GM13977 (cell line): ENCODE measurements at regions not wholly inside any gene's neighbourhood (a gene's known extent, or its start where the extent isn't known, plus 50 kb on each side); places are given as distances from the start of the nearest gene placed in this dataset.

Experiments
- DNase-seq: peaks from one replicate; pipeline ENCODE4 v3.0.0; 2012; ENCODE audit warnings: low spot score
- CTCF ChIP-seq: IDR thresholded peaks from 2 replicates; pipeline ENCODE4 v1.5.1; 2012; ENCODE audit warnings: mild to moderate bottlenecking, control low read depth; ENCODE audit not compliant: insufficient read depth; ENCODE audit errors: extremely low read depth, missing control alignments
- in situ Hi-C: fragments of 300-500 bp; cut with MboI; formaldehyde crosslinking; loops from one replicate; pipeline ENCODE4 v1.12.0; 2022; ENCODE audit warnings: low sequenced_read_pairs, low pct_unique_long_range_greater_than_20kb, mixed read lengths, inconsistent platforms; ENCODE audit not compliant: unreplicated experiment

DNA sequence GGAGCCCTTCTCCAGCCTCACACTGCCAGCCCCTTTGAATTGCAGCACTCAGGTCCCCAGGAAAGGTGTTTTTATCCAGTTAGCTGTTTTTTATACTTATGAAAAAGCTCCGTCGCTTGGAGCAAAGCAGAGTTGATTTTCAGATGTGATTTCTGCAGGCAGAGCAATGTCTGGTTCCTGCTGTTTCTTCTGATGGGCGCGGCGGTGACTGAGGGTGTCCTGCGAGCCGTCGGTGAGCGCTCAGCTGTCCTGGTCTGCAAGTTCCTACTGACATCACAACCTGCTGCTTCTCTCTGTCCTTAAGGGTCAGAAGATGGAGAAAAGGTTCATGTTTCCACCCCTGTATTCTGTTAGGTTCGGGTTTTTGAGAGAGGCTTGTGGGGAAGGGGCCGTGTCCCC is 109.6 kb upstream of the FAM20C start:
- no peak for TF ChIP-seq CTCF
- no peak for DNase-seq
- in situ Hi-C loops: no loop called here

DNA sequence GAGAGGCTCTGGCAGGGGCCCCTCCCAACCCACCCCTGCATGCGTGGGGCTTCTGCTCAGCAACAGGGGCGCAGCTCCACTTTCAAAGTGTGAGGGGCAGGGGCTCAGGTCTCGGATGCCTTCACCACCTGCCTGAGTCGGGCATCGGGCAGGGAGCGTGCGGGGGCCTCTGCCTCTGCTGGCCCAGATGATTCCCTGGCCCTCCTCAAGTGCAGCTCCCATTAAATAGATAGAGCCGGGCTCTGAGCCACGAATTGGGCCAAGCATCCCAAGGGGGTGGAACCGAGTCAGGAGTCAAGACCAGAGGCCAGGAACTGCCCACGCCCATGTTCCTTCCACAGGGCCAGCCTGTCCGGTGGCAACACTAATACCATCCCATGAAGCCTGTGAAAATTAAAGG is 108.9 kb upstream of the FAM20C start:
- in situ Hi-C loops: no loop called here
- DNase-seq: no peak
- TF ChIP-seq CTCF: no peak

DNA sequence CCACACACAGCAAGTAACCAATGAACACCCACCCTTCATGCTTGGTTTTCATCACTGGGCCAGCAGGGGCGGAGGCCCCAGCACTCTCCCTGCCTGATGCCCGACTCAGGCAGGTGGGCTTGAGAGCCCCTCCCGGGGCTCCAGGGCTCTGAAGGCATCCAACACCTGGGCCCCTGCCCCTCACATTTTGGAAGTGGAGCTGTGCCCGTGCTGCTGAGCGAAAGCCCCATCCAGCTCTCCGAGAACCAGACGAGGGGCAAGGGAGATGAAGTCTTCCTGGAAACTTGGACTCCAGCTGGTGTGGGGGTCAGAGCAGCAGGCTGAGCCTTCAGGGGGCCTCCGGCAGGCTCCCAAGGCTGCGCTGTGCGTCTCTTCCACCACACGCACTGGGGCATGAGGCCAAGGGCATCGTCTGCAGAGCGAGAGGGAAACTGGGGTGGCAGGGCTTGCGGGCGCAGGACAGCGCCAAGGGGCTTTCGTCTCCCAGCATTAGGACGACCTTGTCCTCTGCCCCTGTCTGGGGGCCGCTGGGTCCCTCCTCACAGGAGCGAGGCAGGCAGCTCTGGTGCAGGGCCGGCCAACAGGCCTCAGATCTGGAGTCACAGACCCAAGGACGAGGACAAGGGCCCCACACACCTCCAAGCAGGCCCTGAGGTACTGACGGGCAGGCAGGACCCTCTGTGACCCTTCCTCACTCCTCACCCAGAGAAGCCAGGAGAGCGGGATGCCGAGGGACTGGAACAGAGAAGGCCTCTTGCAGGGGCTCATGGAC is 108.3 kb upstream of the FAM20C start:
- peak; percentile 15 for DNase-seq
- no peak for TF ChIP-seq CTCF
- in situ Hi-C loops: no loop called here

DNA sequence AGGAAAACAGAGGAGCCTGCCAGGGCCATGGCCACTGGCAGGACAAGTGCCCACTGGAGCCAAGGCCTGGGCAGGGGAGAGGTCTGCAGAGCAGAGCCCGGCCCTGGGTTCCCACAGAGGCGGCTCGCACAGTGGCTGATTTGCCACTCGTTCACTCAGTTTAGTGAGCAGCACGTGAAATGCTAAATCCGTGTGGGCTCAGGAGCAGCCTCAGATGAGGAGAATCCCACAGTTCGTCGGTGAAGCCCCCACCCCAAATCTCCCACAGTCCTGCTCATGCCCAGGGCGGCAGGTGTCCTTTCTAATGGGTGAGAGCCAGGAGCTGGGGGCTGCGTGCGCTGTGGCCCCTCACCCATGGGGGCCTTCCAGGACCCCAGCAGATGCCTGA is 107.7 kb upstream of the FAM20C start:
- TF ChIP-seq CTCF: no peak
- in situ Hi-C loops: no loop called here
- no peak for DNase-seq

DNA sequence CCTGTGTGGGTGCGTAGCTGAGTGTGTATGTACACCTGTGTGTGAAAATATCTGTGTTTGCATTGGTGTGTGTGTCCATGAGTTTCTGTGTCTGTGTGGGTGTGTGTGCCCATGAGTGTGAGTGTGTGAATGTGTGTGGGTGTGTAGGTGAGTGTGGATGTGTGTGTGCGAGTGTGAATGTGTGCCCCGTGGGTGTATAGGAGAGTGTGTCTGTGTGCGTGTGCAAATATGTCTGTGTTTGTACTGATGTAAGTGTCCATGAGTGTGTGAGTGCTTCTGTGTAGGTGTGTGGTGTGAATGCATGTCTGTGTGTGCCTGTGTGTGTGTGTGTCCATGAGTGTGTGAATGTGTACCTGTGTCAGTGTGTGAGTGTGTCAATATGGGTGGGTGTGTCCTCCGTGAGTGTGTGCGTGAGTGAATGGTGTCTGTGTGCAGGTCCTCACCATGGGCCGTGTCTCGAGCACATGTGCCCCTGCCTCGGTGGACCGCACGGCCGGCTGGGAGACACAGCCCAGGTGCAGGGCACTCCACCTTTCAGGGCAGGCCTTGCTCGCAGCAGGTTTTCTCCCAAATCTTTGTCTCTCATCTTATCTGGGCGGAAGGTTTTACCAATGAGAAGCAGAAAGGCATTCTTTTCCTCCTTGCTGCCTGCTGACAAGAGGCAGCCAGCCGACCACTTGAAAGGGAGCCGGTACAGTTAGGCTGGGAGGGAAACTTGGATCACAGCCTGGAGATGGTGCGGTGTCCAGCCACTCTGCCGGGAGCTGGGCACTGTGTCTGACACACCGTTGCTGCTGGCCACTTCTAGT is 107.1 kb upstream of the FAM20C start:
- no peak for DNase-seq
- in situ Hi-C loops: no loop called here
- TF ChIP-seq CTCF: no peak

DNA sequence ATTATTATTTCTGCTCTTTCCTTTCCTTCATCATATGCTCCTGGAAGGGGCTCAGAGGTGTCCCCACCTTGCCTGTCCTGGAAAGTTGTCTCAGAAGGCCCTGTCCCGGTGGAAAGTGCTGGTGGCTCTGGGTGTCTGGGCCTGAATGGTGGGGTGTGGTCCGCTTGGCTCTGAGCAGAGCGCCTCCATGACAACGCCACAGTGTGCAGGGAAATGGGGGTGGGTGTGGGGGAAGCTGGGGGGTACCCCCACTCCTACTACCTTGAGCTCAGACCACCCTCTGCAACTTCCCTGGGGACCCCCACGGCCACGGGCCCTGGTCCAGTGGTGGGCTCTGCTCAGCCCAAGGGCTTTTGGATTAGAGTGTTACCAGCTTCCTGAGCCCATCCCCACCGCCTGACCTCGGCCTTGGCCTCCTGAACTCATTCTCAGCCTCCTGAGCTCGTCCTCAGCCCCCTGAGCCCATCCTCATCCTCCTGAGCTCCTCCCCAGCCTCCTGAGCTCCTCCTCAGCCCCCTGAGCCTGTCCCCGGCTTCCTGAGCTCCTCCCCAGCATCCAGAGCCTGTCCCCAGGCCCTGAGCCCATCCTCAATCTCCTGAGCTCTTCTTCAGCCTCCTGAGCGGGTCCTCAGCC is 106.4 kb upstream of the FAM20C start:
- DNase-seq: peak; percentile 6
- in situ Hi-C loops: no loop called here
- no peak for TF ChIP-seq CTCF
